Suprapubic skin (tissue), 4 donors: ENCODE measurements at regions not wholly inside any gene's neighbourhood (a gene's known extent, or its start where the extent isn't known, plus 50 kb on each side); places are given as distances from the start of the nearest gene placed in this dataset.
"Not testable (repeated sequence)": the region's sequence is repeated elsewhere in the genome, so short reads cannot be mapped to it uniquely, and the experiment has no call there.

Source experiments
- DNase-seq, 2 donors: peaks; one replicate each; pipeline ENCODE4 v3.0.0-alpha.2; 2019; ENCODE audit warnings: low spot score in 2 of 2
- H3K27ac ChIP-seq: fragments of 200-600 bp; sonication (generic); one replicate; pipeline ENCODE4 v1.5.1; 2019
- H3K27me3 ChIP-seq: fragments of 200-600 bp; sonication (generic); one replicate; pipeline ENCODE4 v1.5.1; 2019
- H3K36me3 ChIP-seq: fragments of 200-600 bp; sonication (generic); one replicate; pipeline ENCODE4 v1.5.1; 2019
- H3K4me1 ChIP-seq: fragments of 200-600 bp; sonication (generic); one replicate; pipeline ENCODE4 v1.5.1; 2019
- H3K4me3 ChIP-seq: fragments of 200-600 bp; sonication (generic); one replicate; pipeline ENCODE4 v1.5.1; 2019; ENCODE audit warnings: mild to moderate bottlenecking
- H3K9me3 ChIP-seq: fragments of 200-600 bp; sonication (generic); one replicate; pipeline ENCODE4 v1.5.1; 2019
- CTCF ChIP-seq, 2 donors: fragments of 200-600 bp in 1 of 2; fragments of 450-650 bp in 1 of 2; sonication (generic) in 1 of 2; IDR thresholded peaks; one replicate each; pipeline ENCODE4 v1.5.1; 2016 to 2019; ENCODE audit warnings: antibody characterized with exemption in 2 of 2, mild to moderate bottlenecking in 1 of 2, moderate library complexity in 1 of 2
- EP300 ChIP-seq: sonication (generic); formaldehyde crosslinking; IDR thresholded peaks from one replicate; pipeline ENCODE4 v1.6.1; 2017; ENCODE audit warnings: antibody characterized with exemption
- POLR2A ChIP-seq, 2 donors: fragments of 450-650 bp; IDR thresholded peaks; one replicate each; pipeline ENCODE4 v1.6.1; 2017; ENCODE audit warnings: antibody characterized with exemption in 2 of 2, mild to moderate bottlenecking in 2 of 2, moderate library complexity in 2 of 2
- POLR2AphosphoS5 ChIP-seq, 3 donors: sonication (generic); formaldehyde crosslinking; IDR thresholded peaks; one replicate each; pipeline ENCODE4 v1.6.1; 2017; ENCODE audit warnings: antibody characterized with exemption in 3 of 3
- WGBS: methylation state at CpG from one replicate; pipeline ENCODE4 v1.1.5; 2018; 5-methylcytosine and 5-hydroxymethylcytosine counted together

GRCh38 chr17:52923658-52924057 is 765.1 kb upstream of the CA10 start:
- Histone ChIP-seq H3K4me1 (no peaks in the 10 kb centered on the region), H3K36me3 (no peaks in the 10 kb centered on the region), H3K9me3 (no peaks in the 10 kb centered on the region), H3K27ac (no peak overlapping the region), H3K27me3 (no peaks in the 10 kb centered on the region), H3K4me3 (no peak overlapping the region)
- WGBS, result 58% methylated on average over 1 of the region's 1 CpG
- DNase-seq, result no peak
- TF ChIP-seq POLR2A (IDR thresholded peaks at IDR 0.05), result no peak

DNA sequence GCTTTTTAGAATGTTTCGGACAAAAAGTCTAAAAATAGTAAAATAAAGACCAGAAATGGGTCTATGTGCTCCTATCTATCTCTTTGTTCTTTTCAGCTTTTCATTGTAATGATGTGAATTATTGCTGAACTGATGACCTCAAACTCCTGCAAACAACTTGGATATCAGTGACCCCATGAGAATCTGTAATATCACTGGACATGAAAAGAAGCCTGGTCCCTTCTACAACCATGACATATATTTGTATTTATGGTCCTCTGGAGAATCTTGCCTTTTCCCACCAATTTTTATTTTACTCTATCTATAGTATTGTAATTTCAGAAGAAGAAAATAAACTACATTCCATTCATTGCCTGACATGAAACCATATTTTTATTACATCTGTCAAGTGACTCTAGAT is 740.7 kb upstream of the CA10 start:
- Histone ChIP-seq H3K27me3 (no peaks in the 10 kb centered on the region), H3K9me3 (no peaks in the 10 kb centered on the region), H3K27ac (no peak overlapping the region), H3K4me3 (no peak overlapping the region), H3K4me1 (no peaks in the 10 kb centered on the region), H3K36me3 (no peaks in the 10 kb centered on the region)
- WGBS, result 0% methylated on average over 1 of the region's 1 CpG
- TF ChIP-seq EP300 (no peak), CTCF (IDR thresholded peaks at IDR 0.05) (no peak), POLR2AphosphoS5 (IDR thresholded peaks at IDR 0.05) (no peak), POLR2A (IDR thresholded peaks at IDR 0.05) (no peak)
- DNase-seq, result no peak

DNA sequence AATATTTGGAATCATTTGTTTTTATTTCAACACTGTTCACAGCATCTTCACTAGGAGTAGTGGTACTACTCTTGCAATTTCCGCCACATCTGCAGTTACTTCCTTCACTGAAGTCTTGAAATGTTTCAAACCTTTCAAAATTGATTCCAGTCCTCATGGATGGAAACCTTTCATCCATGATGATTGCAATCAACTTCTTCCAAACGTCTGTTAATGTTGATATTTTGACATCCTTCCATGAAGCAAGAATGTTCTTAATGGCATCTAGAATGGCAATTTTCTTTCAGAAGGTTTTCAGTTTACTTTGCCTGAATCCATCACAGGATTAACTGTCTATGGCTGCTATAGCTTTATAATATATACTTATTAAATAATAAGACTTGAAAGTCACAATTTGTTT is 736.8 kb upstream of the CA10 start:
- H3K36me3 ChIP-seq, result no peaks in the 10 kb centered on the region
- H3K27ac ChIP-seq, result no peak overlapping the region
- no peaks in the 10 kb centered on the region for H3K27me3 ChIP-seq
- no peak for DNase-seq
- no peaks in the 10 kb centered on the region for H3K4me1 ChIP-seq
- H3K9me3 ChIP-seq, result no peaks in the 10 kb centered on the region
- TF ChIP-seq POLR2A (IDR thresholded peaks at IDR 0.05) (no peak), CTCF (IDR thresholded peaks at IDR 0.05) (no peak), EP300 (no peak), POLR2AphosphoS5 (IDR thresholded peaks at IDR 0.05) (no peak)
- 59% methylated on average over 2 of the region's 2 CpGs for WGBS
- H3K4me3 ChIP-seq, result no peak overlapping the region

- Histone ChIP-seq H3K4me1 (no peaks in the 10 kb centered on the region), H3K9me3 (no peaks in the 10 kb centered on the region), H3K4me3 (no peak overlapping the region), H3K27ac (no peak overlapping the region), H3K36me3 (no peaks in the 10 kb centered on the region), H3K27me3 (no peaks in the 10 kb centered on the region)
- TF ChIP-seq CTCF (IDR thresholded peaks at IDR 0.05), result no peak
- TF ChIP-seq POLR2A (IDR thresholded peaks at IDR 0.05), result no peak
- no peak for TF ChIP-seq POLR2AphosphoS5 (IDR thresholded peaks at IDR 0.05)
- TF ChIP-seq EP300, result no peak
- DNase-seq, result no peak
- 91% methylated on average over 1 of the region's 1 CpG for WGBS
These were observed 733.8 kb upstream of the CA10 start for GRCh38 chr17:52892334-52892733.

DNA sequence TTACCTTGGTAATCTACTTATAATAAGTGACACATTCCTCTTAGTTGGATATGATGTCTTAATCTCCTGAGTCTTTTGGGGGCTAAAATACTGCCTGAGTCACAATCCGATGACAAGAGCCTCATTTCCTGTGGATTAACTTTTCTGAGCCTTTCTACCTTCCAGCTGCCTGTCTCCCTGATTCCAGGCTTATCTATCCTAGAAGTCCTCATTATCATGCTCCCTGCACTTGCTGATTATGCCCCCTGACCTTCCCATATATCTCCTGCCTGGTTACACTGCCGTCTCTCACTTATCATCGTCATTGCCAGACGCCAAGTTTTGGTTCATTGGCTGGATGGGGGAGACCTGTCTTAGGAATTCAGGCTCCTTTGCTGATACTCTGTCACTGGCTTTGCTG is 727.4 kb upstream of the CA10 start:
- Histone ChIP-seq H3K27me3 (peaks cover 7% of the 10 kb centered on the region), H3K36me3 (no peaks in the 10 kb centered on the region), H3K27ac (no peak overlapping the region), H3K4me1 (no peaks in the 10 kb centered on the region), H3K9me3 (no peaks in the 10 kb centered on the region), H3K4me3 (no peak overlapping the region)
- no peak for DNase-seq
- 51% methylated on average over 4 of the region's 4 CpGs for WGBS
- TF ChIP-seq POLR2A (IDR thresholded peaks at IDR 0.05) (no peak), EP300 (no peak), CTCF (IDR thresholded peaks at IDR 0.05) (no peak), POLR2AphosphoS5 (IDR thresholded peaks at IDR 0.05) (no peak)

DNA sequence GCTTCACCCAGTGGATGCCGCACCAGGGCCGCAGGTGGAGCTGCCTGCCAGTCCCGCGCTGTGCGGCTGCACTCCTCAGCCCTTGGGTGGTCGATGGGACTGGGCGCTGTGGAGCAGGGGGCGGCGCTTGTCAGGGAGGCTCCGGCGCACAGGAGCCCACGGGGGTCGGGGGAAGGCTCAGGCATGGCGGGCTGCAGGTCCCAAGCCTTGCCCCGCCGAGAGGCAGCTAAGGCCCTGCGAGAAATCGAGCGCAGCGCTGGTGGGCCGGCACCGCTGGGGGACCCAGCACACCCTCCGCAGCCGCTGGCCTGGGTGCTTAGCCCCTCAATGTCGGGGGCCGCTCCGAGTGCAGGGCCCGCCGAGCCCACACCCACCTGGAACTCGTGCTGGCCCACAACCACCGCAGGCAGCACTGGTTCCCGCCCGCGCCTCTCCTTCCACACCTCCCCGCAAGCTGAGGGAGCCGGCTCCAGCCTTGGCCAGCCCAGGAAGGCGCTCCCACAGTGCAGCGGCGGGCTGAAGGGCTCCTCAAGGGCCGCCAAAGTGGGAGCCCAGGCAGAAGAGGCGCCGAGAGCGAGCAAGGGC is 725.5 kb upstream of the CA10 start:
- H3K27me3 ChIP-seq, H3K36me3 ChIP-seq, H3K4me3 ChIP-seq, H3K9me3 ChIP-seq, H3K4me1 ChIP-seq, H3K27ac ChIP-seq, DNase-seq: not testable (repeated sequence)
- 40% methylated on average over 7 of the region's 43 CpGs for WGBS

DNA sequence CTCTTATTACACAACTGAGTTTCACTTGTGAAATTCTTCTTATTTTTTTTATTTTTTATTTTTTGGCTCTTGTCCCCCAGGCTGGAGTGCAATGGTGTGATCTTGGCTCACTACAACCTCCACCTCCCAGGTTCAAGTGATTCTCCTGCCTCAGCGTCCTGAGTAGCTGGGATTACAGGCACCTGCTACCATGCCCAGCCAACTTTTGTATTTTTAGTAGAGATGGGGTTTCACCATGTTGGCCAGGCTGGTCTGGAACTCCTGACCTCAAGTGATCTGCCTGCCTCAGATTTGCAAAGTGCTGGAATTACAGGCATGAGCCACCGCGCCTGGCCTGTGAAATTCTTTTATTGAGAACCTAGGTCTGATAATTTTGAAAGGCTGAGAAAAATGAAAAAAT is 688.3 kb upstream of the CA10 start:
- not testable (repeated sequence) for H3K27ac ChIP-seq, H3K36me3 ChIP-seq, H3K4me3 ChIP-seq, H3K4me1 ChIP-seq, DNase-seq, H3K9me3 ChIP-seq, H3K27me3 ChIP-seq
- 93% methylated on average over 3 of the region's 3 CpGs for WGBS
